ENCODE measurements at regions not wholly inside any gene's neighbourhood (a gene's known extent, or its start where the extent isn't known, plus 50 kb on each side); places are given as distances from the start of the nearest gene placed in this dataset.

DNA sequence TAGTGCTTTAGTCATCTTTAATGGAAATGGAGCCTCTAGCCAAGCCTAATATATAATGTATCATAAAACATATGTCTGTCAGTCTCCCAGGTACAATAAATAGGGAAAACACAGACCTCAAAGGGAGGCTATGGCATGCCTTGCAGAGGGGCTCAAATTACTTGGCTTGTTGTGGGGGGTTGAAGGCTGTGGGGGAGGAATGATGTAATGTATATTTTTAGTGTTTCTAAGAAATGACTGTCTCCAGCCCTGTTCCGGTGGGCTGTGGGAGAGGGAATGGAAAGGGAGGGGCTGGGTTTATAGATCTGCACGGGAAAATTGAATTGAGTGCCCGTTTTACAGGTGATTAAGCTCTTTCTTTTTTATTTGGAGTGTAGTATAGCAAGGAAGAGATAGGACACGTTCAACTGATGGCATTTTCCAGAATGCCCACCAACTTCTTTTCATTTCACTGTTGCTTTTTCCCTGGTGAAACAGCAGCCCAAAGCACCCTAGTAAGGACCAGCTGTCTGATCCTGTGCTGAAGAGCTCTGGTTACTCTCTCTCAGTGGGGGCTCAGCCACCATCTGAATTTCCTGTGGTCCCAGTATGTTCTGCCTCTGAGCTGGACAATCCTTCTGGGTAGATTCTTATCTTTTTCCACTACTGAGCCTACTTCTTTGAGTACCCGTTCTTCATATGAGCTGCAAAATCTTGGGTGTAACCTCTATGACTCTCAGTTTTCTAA is 220.7 kb upstream of the CASK start:
- TF ChIP-seq ZNF274 (IDR thresholded peaks at IDR 0.05; ENCODE audit: low read depth, low read length) (no peak), YY1 (IDR thresholded peaks at IDR 0.05; ENCODE audit: insufficient read depth, insufficient read length) (no peak), SUZ12 (IDR thresholded peaks at IDR 0.05; ENCODE audit: extremely low read depth, insufficient read depth, insufficient read length) (no peak)

All from NT2/D1 (cell line).